Type B pancreatic cell (in vitro differentiated cells): ENCODE measurements at regions not wholly inside any gene's neighbourhood (a gene's known extent, or its start where the extent isn't known, plus 50 kb on each side); places are given as distances from the start of the nearest gene placed in this dataset.
"Not testable (repeated sequence)": the region's sequence is repeated elsewhere in the genome, so short reads cannot be mapped to it uniquely, and the experiment has no call there.

Experiments
- DNase-seq: peaks from one replicate; pipeline ENCODE4 v3.0.0; 2021; ENCODE audit warnings: mixed read lengths; ENCODE audit not compliant: unreplicated experiment; ENCODE audit errors: extremely low spot score
- H3K27ac Mint-ChIP-seq: 2 replicates; pipeline ENCODE4 v1.8.0; 2021; ENCODE audit warnings: mild to moderate bottlenecking, mixed read lengths
- H3K27me3 Mint-ChIP-seq: 2 replicates; pipeline ENCODE4 v1.8.0; 2021; ENCODE audit warnings: mixed read lengths
- H3K36me3 Mint-ChIP-seq: 2 replicates; pipeline ENCODE4 v1.8.0; 2021; ENCODE audit warnings: mixed read lengths
- H3K4me1 Mint-ChIP-seq: one replicate; pipeline ENCODE4 v1.8.0; 2021; ENCODE audit warnings: mixed read lengths; ENCODE audit not compliant: unreplicated experiment
- H3K4me3 Mint-ChIP-seq: 2 replicates; pipeline ENCODE4 v1.8.0; 2021; ENCODE audit warnings: mild to moderate bottlenecking, mixed read lengths
- H3K9me3 Mint-ChIP-seq: 2 replicates; pipeline ENCODE4 v1.8.0; 2021; ENCODE audit warnings: mixed read lengths
- TF ChIP-seq, protein P1 (sequence below): fragments of 200-600 bp; sonication (generic); conservative IDR thresholded peaks from 2 replicates; pipeline ENCODE4 v1.5.0; 2021; ENCODE audit warnings: antibody characterized with exemption, mild to moderate bottlenecking

DNA sequence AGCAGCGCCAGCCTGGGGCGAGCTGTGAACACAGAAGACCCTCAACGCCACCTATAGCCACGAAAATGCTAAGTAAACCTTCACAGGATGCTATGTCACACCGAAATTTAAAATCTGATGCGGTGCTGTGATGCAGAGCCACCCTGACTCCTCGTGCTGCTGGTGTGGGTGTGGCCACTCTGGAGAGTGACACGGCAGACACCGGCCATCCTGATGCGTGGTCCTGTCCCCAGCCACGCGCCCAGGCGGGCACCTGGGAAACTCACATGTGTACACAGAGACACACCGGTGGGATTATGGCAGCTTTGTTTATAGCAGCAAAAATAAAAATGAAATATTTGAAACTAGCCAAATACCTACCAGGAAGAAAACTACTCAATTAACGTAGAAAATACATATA is 138.3 kb upstream of the SFSWAP start:
- TF ChIP-seq, protein P1, sequence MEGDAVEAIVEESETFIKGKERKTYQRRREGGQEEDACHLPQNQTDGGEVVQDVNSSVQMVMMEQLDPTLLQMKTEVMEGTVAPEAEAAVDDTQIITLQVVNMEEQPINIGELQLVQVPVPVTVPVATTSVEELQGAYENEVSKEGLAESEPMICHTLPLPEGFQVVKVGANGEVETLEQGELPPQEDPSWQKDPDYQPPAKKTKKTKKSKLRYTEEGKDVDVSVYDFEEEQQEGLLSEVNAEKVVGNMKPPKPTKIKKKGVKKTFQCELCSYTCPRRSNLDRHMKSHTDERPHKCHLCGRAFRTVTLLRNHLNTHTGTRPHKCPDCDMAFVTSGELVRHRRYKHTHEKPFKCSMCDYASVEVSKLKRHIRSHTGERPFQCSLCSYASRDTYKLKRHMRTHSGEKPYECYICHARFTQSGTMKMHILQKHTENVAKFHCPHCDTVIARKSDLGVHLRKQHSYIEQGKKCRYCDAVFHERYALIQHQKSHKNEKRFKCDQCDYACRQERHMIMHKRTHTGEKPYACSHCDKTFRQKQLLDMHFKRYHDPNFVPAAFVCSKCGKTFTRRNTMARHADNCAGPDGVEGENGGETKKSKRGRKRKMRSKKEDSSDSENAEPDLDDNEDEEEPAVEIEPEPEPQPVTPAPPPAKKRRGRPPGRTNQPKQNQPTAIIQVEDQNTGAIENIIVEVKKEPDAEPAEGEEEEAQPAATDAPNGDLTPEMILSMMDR, result no peak
- H3K36me3 Mint-ChIP-seq, result no peaks in the 10 kb centered on the region
- no peak for DNase-seq
- H3K27me3 Mint-ChIP-seq, result peaks cover 46% of the 10 kb centered on the region
- H3K9me3 Mint-ChIP-seq, result no peaks in the 10 kb centered on the region
- peaks cover 13% of the 10 kb centered on the region for H3K4me1 Mint-ChIP-seq
- H3K4me3 Mint-ChIP-seq, result no peak overlapping the region
- H3K27ac Mint-ChIP-seq, result no peak overlapping the region

DNA sequence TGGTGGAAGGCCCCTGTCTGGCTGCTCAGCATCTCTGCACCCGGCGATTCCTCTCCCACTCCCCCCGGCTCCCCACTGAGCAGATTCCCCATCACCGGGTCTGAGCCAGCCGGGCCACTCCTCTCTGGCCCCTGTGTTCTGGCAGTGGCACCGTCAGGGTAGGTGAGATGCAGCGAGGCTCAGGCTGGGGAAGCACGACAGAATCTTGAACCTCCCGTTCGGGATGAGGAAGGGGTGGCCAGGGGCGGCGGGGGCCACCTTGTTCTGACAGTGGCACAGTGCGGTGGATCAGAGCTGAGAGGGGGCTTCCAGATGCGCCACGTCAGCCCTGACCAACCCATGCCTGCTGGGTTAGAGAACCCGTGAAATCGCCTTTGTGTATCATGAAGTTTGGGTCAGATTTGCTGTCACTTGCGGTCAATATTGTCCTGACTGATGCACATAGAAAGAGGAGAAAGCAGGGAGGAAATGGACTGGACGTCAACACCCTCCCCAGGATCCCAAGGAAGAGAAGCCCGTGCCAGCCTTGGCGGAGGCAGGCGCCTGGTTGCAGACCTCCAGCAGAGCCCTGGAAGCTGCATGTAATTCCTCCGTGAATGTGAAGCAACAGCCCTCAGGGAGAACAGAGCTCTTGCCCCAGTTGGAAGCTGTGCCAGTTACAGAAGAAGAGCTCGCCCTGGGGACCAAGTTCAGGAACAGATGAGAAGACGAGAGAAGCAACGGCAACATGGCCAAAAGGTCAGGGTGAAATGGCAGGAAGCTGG is 137.1 kb upstream of the SFSWAP start:
- TF ChIP-seq, protein P1, result no peak
- no peaks in the 10 kb centered on the region for H3K9me3 Mint-ChIP-seq
- H3K27me3 Mint-ChIP-seq, result peaks cover 47% of the 10 kb centered on the region
- H3K4me3 Mint-ChIP-seq, result no peak overlapping the region
- no peak overlapping the region for H3K27ac Mint-ChIP-seq
- H3K36me3 Mint-ChIP-seq, result no peaks in the 10 kb centered on the region
- peaks cover 13% of the 10 kb centered on the region for H3K4me1 Mint-ChIP-seq
- no peak for DNase-seq

DNA sequence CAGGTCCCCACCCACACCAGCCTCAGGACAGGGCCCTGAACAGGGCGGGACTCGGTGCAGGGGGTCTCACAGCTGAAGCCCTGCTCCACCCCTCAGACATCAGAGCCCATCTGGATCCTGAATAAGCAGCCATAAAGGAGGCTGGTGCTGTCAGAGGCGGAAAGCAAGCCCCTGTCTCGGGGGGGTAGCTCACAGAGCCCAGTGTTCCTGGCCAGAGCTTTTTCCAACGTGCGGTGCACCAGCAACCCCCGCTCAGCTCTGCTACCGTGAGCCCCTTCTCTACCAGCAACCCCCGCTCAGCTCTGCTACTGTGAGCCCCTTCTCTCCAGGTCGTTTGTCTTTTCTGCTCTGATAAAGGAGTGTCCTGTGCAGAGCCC is 136.5 kb upstream of the SFSWAP start:
- no peak overlapping the region for H3K4me3 Mint-ChIP-seq
- DNase-seq, result no peak
- peaks cover 47% of the 10 kb centered on the region for H3K27me3 Mint-ChIP-seq
- no peaks in the 10 kb centered on the region for H3K9me3 Mint-ChIP-seq
- H3K36me3 Mint-ChIP-seq, result no peaks in the 10 kb centered on the region
- TF ChIP-seq, protein P1, result no peak
- peaks cover 13% of the 10 kb centered on the region for H3K4me1 Mint-ChIP-seq
- no peak overlapping the region for H3K27ac Mint-ChIP-seq

DNA sequence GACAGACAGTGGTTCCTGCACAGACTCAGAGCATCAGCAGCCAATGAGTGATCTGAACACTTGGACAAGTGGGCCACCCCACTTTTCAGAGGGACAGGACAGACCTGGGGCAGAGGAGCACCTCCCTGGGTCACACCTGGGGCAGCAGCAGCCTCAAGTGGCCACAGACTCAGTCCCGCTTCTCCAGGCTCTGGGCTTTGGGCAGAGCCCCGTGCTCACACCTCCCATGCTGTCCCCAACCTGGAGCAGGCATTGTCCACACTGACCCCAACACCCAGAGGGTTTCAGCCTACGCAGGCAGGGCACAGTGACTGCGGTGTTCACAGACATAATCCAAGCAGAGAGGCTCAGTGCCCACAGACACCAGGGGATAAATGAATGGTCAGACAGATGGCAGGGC is 135.5 kb upstream of the SFSWAP start:
- peaks cover 47% of the 10 kb centered on the region for H3K27me3 Mint-ChIP-seq
- H3K36me3 Mint-ChIP-seq, result no peaks in the 10 kb centered on the region
- H3K4me3 Mint-ChIP-seq, result no peak overlapping the region
- no peak for DNase-seq
- H3K27ac Mint-ChIP-seq, result no peak overlapping the region
- H3K9me3 Mint-ChIP-seq, result no peaks in the 10 kb centered on the region
- TF ChIP-seq, protein P1, result no peak
- H3K4me1 Mint-ChIP-seq, result peaks cover 13% of the 10 kb centered on the region

DNA sequence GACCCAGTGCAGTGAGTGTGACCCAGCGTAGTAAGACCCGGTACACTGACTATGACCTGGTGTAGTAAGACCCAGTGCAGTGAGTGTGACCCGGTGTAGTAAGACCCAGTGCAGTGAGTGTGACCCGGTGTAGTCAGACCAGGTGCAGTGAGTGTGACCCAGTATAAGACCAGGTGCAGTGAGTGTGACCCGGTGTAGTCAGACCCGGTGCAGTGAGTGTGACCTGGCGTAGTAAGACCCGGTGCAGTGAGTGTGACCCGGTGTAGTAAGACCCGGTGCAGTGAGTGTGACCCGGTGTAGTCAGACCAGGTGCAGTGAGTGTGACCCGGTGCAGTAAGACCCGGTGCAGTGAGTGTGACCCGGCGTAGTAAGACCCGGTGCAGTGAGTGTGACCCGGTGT is 134.2 kb upstream of the SFSWAP start:
- not testable (repeated sequence) for H3K9me3 Mint-ChIP-seq, H3K27ac Mint-ChIP-seq, H3K36me3 Mint-ChIP-seq, DNase-seq, H3K4me3 Mint-ChIP-seq
- Mint-ChIP-seq H3K27me3 (peaks cover 45% of the 10 kb centered on the region), H3K4me1 (peaks cover 13% of the 10 kb centered on the region)

DNA sequence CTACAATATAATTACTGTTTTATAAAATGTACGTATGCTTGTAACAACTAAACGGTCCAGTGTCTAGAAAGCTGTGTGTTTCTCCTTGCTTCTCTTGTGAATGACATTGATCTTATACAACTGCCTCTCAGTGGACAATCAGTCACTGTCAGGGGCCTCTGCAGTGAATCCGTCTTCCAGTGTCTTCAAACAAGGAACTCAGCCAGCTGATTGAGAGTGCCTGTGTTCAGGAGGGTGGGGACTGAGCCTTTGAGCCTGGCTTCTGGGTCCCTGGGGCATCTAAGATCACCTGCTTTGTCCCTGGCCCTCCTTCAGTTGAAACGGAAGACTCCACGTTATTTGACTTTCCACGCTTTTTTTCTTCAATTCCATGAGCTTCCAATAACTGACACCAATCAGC is 133.1 kb upstream of the SFSWAP start:
- DNase-seq, result no peak
- TF ChIP-seq, protein P1, result no peak
- Mint-ChIP-seq H3K4me3 (no peak overlapping the region), H3K27ac (no peak overlapping the region), H3K4me1 (peaks cover 13% of the 10 kb centered on the region), H3K9me3 (no peaks in the 10 kb centered on the region), H3K27me3 (peaks cover 48% of the 10 kb centered on the region), H3K36me3 (no peaks in the 10 kb centered on the region)
